H1 (cell line): ENCODE measurements at regions not wholly inside any gene's neighbourhood (a gene's known extent, or its start where the extent isn't known, plus 50 kb on each side); places are given as distances from the start of the nearest gene placed in this dataset.

Experiments used
- CTCF ChIA-PET: fragments of 300-600 bp; sonication (Branson Sonifier 250); formaldehyde crosslinking; loops from one replicate; lab custom pipeline; 2021; ENCODE audit not compliant: partially characterized antibody; lab: Charles Lee
- POLR2A ChIA-PET: fragments of 300-600 bp; sonication (Branson Sonifier 250); formaldehyde crosslinking; loops from one replicate; lab custom pipeline; 2021; ENCODE audit warnings: inconsistent platforms; ENCODE audit not compliant: partially characterized antibody; lab: Charles Lee
- DNase-seq, 2 experiments: peaks; one replicate each; pipeline versions ENCODE4 v3.0.0 to v3.0.0-alpha.2; 2010 to 2022; ENCODE audit warnings: low spot score in 2 of 2, low read depth in 1 of 2, mixed read lengths in 1 of 2
- FAIRE-seq: peaks from 2 replicates; lab custom pipeline; 2011; peaks lifted over from hg19 to GRCh38; lab: Jason Lieb, UNC
- H2AFZ ChIP-seq: 2 replicates; pipeline ENCODE4 v1.8.1; 2012; ENCODE audit warnings: low read length, inconsistent platforms
- H2AK5ac ChIP-seq: 2 replicates; pipeline ENCODE4 v1.6.1; 2013; ENCODE audit warnings: low read depth, low read length
- H2BK120ac ChIP-seq: replicated peaks from 2 replicates; pipeline ENCODE3; 2013; ENCODE audit warnings: low read depth, low read length, inconsistent platforms
- H2BK12ac ChIP-seq: 2 replicates; pipeline ENCODE4 v1.6.1; 2013; ENCODE audit warnings: low read depth, low read length
- H2BK15ac ChIP-seq: 2 replicates; pipeline ENCODE4 v1.6.1; 2013; ENCODE audit warnings: low read length
- H2BK20ac ChIP-seq: 2 replicates; pipeline ENCODE4 v1.6.1; 2013; ENCODE audit warnings: low read length
- H2BK5ac ChIP-seq: 2 replicates; pipeline ENCODE4 v1.6.1; 2013; ENCODE audit warnings: low read depth, low read length
- H3K14ac ChIP-seq: 2 replicates; pipeline ENCODE4 v1.6.1; 2013; ENCODE audit warnings: inconsistent platforms; ENCODE audit not compliant: insufficient read length
- H3K18ac ChIP-seq: 2 replicates; pipeline ENCODE4 v1.6.1; 2013; ENCODE audit warnings: low read length; ENCODE audit errors: extremely low read depth
- H3K23ac ChIP-seq: 2 replicates; pipeline ENCODE4 v1.6.1; 2013; ENCODE audit warnings: inconsistent platforms; ENCODE audit not compliant: insufficient read length
- H3K23me2 ChIP-seq: 2 replicates; pipeline ENCODE4 v1.6.1; 2013; ENCODE audit warnings: low read depth, low read length
- H3K27ac ChIP-seq: 2 replicates; pipeline ENCODE4 v1.6.1; 2011; ENCODE audit warnings: low read depth, low read length, inconsistent platforms
- H3K27me3 ChIP-seq, 4 experiments: replicated peaks in 1 of 4; 1 replicate in 1 of 4; 2 replicates in 3 of 4; pipeline versions ENCODE4 v1.6.1 to v1.8.1; 2011 to 2013; ENCODE audit warnings: low read length in 3 of 4, mild to moderate bottlenecking in 3 of 4, inconsistent platforms in 2 of 4, mixed read lengths in 2 of 4, moderate library complexity in 1 of 4; ENCODE audit not compliant: control insufficient read depth in 3 of 4, insufficient read depth in 3 of 4; ENCODE audit errors: extremely low read depth in 1 of 4
- H3K36me3 ChIP-seq, 4 experiments: 2 replicates each; pipeline versions ENCODE4 v1.6.1 to v1.8.1; 2011 to 2013; ENCODE audit warnings: mild to moderate bottlenecking in 4 of 4, low read length in 3 of 4, moderate library complexity in 2 of 4, control low read depth in 1 of 4, inconsistent platforms in 1 of 4; ENCODE audit not compliant: insufficient read depth in 4 of 4, control insufficient read depth in 2 of 4
- H3K4ac ChIP-seq: replicated peaks from 2 replicates; pipeline ENCODE3; 2013; ENCODE audit warnings: low read length, low read depth, mixed read lengths, inconsistent platforms; ENCODE audit not compliant: insufficient read length
- H3K4me1 ChIP-seq, 4 experiments: replicated peaks in 1 of 4; 1 replicate in 1 of 4; 2 replicates in 3 of 4; pipeline versions ENCODE4 v1.6.1 to v1.8.1; 2011 to 2013; ENCODE audit warnings: low read length in 3 of 4, inconsistent platforms in 2 of 4, mixed read lengths in 1 of 4; ENCODE audit not compliant: insufficient read depth in 4 of 4, control insufficient read depth in 3 of 4
- H3K4me2 ChIP-seq, 2 experiments: 2 replicates each; pipeline versions ENCODE4 v1.6.1 to v1.8.1; 2011 to 2013; ENCODE audit warnings: low read depth in 2 of 2, low read length in 2 of 2, control low read depth in 1 of 2, inconsistent platforms in 1 of 2, mild to moderate bottlenecking in 1 of 2; ENCODE audit not compliant: insufficient read depth in 1 of 2
- H3K4me3 ChIP-seq, 4 experiments: fragments of 200-600, 300-600 bp in 1 of 4; sonication (generic), shearing (Covaris generic), sonication (Bioruptor Twin) in 1 of 4; 2 replicates each; pipeline versions ENCODE4 v1.5.1 to v1.8.1; 2011 to 2016; ENCODE audit warnings: low read length in 4 of 4, low read depth in 3 of 4, control low read depth in 2 of 4, inconsistent platforms in 2 of 4, mild to moderate bottlenecking in 2 of 4, mixed read lengths in 1 of 4, moderate library complexity in 1 of 4; ENCODE audit not compliant: insufficient read depth in 2 of 4; ENCODE audit errors: extremely low read depth in 1 of 4
- H3K56ac ChIP-seq: replicated peaks from 2 replicates; pipeline ENCODE3; 2013; ENCODE audit warnings: low read depth, mild to moderate bottlenecking, mixed read lengths, low read length, inconsistent platforms; ENCODE audit not compliant: insufficient read length
- H3K79me1 ChIP-seq: 2 replicates; pipeline ENCODE4 v1.6.1; 2013; ENCODE audit warnings: low read depth, low read length, control low read depth
- H3K79me2 ChIP-seq, 2 experiments: 2 replicates each; pipeline versions ENCODE4 v1.6.1 to v1.8.1; 2012 to 2013; ENCODE audit warnings: low read length in 2 of 2, mild to moderate bottlenecking in 2 of 2, inconsistent platforms in 1 of 2; ENCODE audit not compliant: insufficient read depth in 2 of 2, control insufficient read depth in 1 of 2
- H3K9ac ChIP-seq, 4 experiments: replicated peaks in 1 of 4; 1 replicate in 1 of 4; 2 replicates in 3 of 4; pipeline versions ENCODE4 v1.6.1 to v1.8.1; 2011 to 2013; ENCODE audit warnings: low read depth in 3 of 4, low read length in 3 of 4, control low read depth in 2 of 4, mild to moderate bottlenecking in 2 of 4, moderate library complexity in 2 of 4, inconsistent platforms in 1 of 4; ENCODE audit errors: extremely low read depth in 1 of 4
- H3K9me3 ChIP-seq, 2 experiments: 2 replicates each; pipeline versions ENCODE4 v1.6.1 to v1.8.1; 2012 to 2013; ENCODE audit warnings: mild to moderate bottlenecking in 2 of 2, moderate library complexity in 2 of 2, control low read depth in 1 of 2, inconsistent platforms in 1 of 2, low read depth in 1 of 2, low read length in 1 of 2, mixed read lengths in 1 of 2; ENCODE audit not compliant: insufficient read depth in 2 of 2
- H4K20me1 ChIP-seq, 2 experiments: replicated peaks in 1 of 2; 2 replicates each; pipeline versions ENCODE3 to v1.8.1; 2011 to 2013; ENCODE audit warnings: inconsistent platforms in 2 of 2, low read length in 2 of 2, mild to moderate bottlenecking in 1 of 2; ENCODE audit not compliant: insufficient read depth in 2 of 2, control insufficient read depth in 1 of 2
- H4K5ac ChIP-seq: 2 replicates; pipeline ENCODE4 v1.6.1; 2013; ENCODE audit warnings: low read length, low read depth, mixed read lengths, inconsistent platforms; ENCODE audit not compliant: insufficient read length
- H4K8ac ChIP-seq: 2 replicates; pipeline ENCODE4 v1.8.0; 2013; ENCODE audit warnings: mild to moderate bottlenecking, moderate library complexity, low read length, inconsistent platforms; ENCODE audit not compliant: insufficient read depth; ENCODE audit errors: extremely low read depth
- H4K91ac ChIP-seq: replicated peaks from 2 replicates; pipeline ENCODE3; 2013; ENCODE audit warnings: low read length, mixed read lengths, inconsistent platforms; ENCODE audit not compliant: insufficient read length
- BRCA1 ChIP-seq: IDR thresholded peaks from 2 replicates; pipeline ENCODE4 v1.6.1; 2012; ENCODE audit warnings: low read depth, low read length, improper control_type of control experiment
- CEBPB ChIP-seq: IDR thresholded peaks from 2 replicates; pipeline ENCODE4 v1.6.1; 2012; ENCODE audit warnings: low read depth, low read length
- CTBP2 ChIP-seq: IDR thresholded peaks from 2 replicates; pipeline ENCODE4 v1.7.0; 2011; ENCODE audit warnings: borderline replicate concordance, mild to moderate bottlenecking, moderate library complexity, mixed read lengths, low read length; ENCODE audit not compliant: insufficient read depth, insufficient read length
- EGR1 ChIP-seq: IDR thresholded peaks from 2 replicates; pipeline ENCODE4 v1.6.1; 2011; ENCODE audit warnings: low read depth, low read length, borderline replicate concordance
- HDAC6 ChIP-seq: IDR thresholded peaks from one replicate; pipeline ENCODE4 v1.7.1; 2012; ENCODE audit warnings: low read depth, mild to moderate bottlenecking, inconsistent platforms, low read length, moderate library complexity
- JUND ChIP-seq: IDR thresholded peaks from 2 replicates; pipeline ENCODE4 v1.6.1; 2011; ENCODE audit warnings: mild to moderate bottlenecking, improper control_type of control experiment, low read length
- KDM4A ChIP-seq: IDR thresholded peaks from one replicate; pipeline ENCODE4 v1.7.1; 2012; ENCODE audit warnings: low read depth, mild to moderate bottlenecking, moderate library complexity, low read length, inconsistent platforms; ENCODE audit not compliant: severe bottlenecking
- PHF8 ChIP-seq: fragments of 200-600 bp; sonication (generic); conservative IDR thresholded peaks from 2 replicates; pipeline ENCODE4 v1.7.1; 2012; ENCODE audit warnings: low read depth, mild to moderate bottlenecking, inconsistent platforms, low read length, moderate library complexity
- POLR2AphosphoS5 ChIP-seq: IDR thresholded peaks from 2 replicates; pipeline ENCODE4 v1.6.1; 2011; ENCODE audit warnings: low read depth, low read length
- POU5F1 ChIP-seq: IDR thresholded peaks from 2 replicates; pipeline ENCODE4 v1.6.1; 2011; ENCODE audit warnings: low read depth, mild to moderate bottlenecking, low read length, moderate library complexity
- RXRA ChIP-seq: IDR thresholded peaks from 2 replicates; pipeline ENCODE4 v1.6.1; 2011; ENCODE audit warnings: low read depth, mild to moderate bottlenecking, low read length, moderate library complexity; ENCODE audit not compliant: insufficient read depth
- TAF7 ChIP-seq: optimal IDR thresholded peaks from 2 replicates; pipeline ENCODE3; 2011; ENCODE audit warnings: low read depth, mild to moderate bottlenecking, inconsistent platforms, low read length, moderate library complexity, borderline replicate concordance
- TBP ChIP-seq: IDR thresholded peaks from 2 replicates; pipeline ENCODE4 v1.6.1; 2011; ENCODE audit warnings: low read depth, low read length, improper control_type of control experiment
- TCF12 ChIP-seq: IDR thresholded peaks from 2 replicates; pipeline ENCODE4 v1.6.1; 2011; ENCODE audit warnings: low read depth, mild to moderate bottlenecking, low read length
- YY1 ChIP-seq: IDR thresholded peaks from 2 replicates; pipeline ENCODE4 v1.6.1; 2011; ENCODE audit warnings: low read depth, mild to moderate bottlenecking, low read length
- WGBS, 2 experiments: shearing (Covaris generic) in 1 of 2; methylation state at CpG; one replicate each; pipeline versions ENCODE4 v1.1.6 to v1.1.7; 2013 to 2015; ENCODE audit warnings: low lambda C conversion rate in 2 of 2, mixed read lengths in 2 of 2, inconsistent platforms in 1 of 2, low coverage in 1 of 2, missing lambda C conversion rate in 1 of 2; ENCODE audit not compliant: insufficient replicate concordance in 2 of 2, insufficient coverage in 1 of 2, insufficient read length in 1 of 2; ENCODE audit errors: extremely low coverage in 1 of 2, missing lambda C conversion rate in 1 of 2; 5-methylcytosine and 5-hydroxymethylcytosine counted together

GRCh38 chr1:112272101-112272772 lies 123.8 kb upstream of the CTTNBP2NL start:
- Histone ChIP-seq H2AFZ (no peak overlapping the region), H3K4me3 (no peak overlapping the region), H3K4ac (no peak overlapping the region), H2AK5ac (no peak overlapping the region), H3K23ac (no peak overlapping the region), H3K23me2 (no peaks in the 10 kb centered on the region), H3K79me2 (no peaks in the 10 kb centered on the region), H4K91ac (no peak overlapping the region), H2BK120ac (no peak overlapping the region), H3K79me1 (no peaks in the 10 kb centered on the region), H3K4me1 (no peaks in the 10 kb centered on the region), H2BK5ac (no peak overlapping the region), H4K5ac (no peak overlapping the region), H3K4me2 (no peak overlapping the region), H3K36me3 (no peaks in the 10 kb centered on the region), H4K8ac (no peak overlapping the region), H3K27me3 (no peaks in the 10 kb centered on the region; a peak in 2 of 7 replicates), H3K18ac (no peak overlapping the region), H2BK12ac (no peak overlapping the region), H3K27ac (no peak overlapping the region), H4K20me1 (no peaks in the 10 kb centered on the region), H2BK15ac (no peak overlapping the region), H2BK20ac (no peak overlapping the region), H3K14ac (no peak overlapping the region), H3K9me3 (peaks cover 3 to 10% of the 10 kb centered on the region in 2 experiments; a peak in 3 of 4 replicates), H3K56ac (no peak overlapping the region), H3K9ac (no peak overlapping the region)
- FAIRE-seq: no peak
- ChIA-PET POLR2A (no interaction called here), CTCF (interaction anchor here (0.7 to 1.0 kb wide), 2 partner anchors 10 to 99 kb away, joined by 3 read pairs; no protein-coding TSS in a partner anchor)
- WGBS, 2 experiments: 69% methylated on average over 6 of the region's 6 CpGs; no CpG with 5 or more reads in 1 of the 2 experiments
- DNase-seq: no peak
- TF ChIP-seq POU5F1: no peak
- TF ChIP-seq EGR1: no peak
- TF ChIP-seq TCF12: no peak
- TF ChIP-seq KDM4A: no peak
- no peak for TF ChIP-seq POLR2AphosphoS5
- no peak for TF ChIP-seq TBP
- TF ChIP-seq CEBPB: no peak
- TF ChIP-seq YY1: no peak
- no peak for TF ChIP-seq JUND
- TF ChIP-seq CTBP2: no peak
- TF ChIP-seq TAF7: no peak
- TF ChIP-seq HDAC6: no peak
- no peak for TF ChIP-seq RXRA
- TF ChIP-seq BRCA1: no peak
- TF ChIP-seq PHF8: no peak
